NB4 (cell line): ENCODE measurements at regions not wholly inside any gene's neighbourhood (a gene's known extent, or its start where the extent isn't known, plus 50 kb on each side); places are given as distances from the start of the nearest gene placed in this dataset.

Experiments
- DNase-seq: peaks from one replicate; pipeline ENCODE4 v3.0.0; 2010; ENCODE audit warnings: low read depth
- H3K4me3 ChIP-seq: one replicate; pipeline ENCODE4 v1.5.1; 2011; ENCODE audit warnings: mild to moderate bottlenecking, low read depth, low read length, moderate library complexity
- CTCF ChIP-seq: IDR thresholded peaks from one replicate; pipeline ENCODE4 v1.5.1; 2012; ENCODE audit warnings: low read depth, low read length
- MAX ChIP-seq: IDR thresholded peaks from 2 replicates; pipeline ENCODE4 v1.6.1; 2011; ENCODE audit warnings: low read depth, low read length
- MYC ChIP-seq: IDR thresholded peaks from 2 replicates; pipeline ENCODE4 v1.6.1; 2011; ENCODE audit warnings: low read depth, low read length
- POLR2A ChIP-seq: IDR thresholded peaks from 2 replicates; pipeline ENCODE4 v1.6.1; 2011; ENCODE audit warnings: mild to moderate bottlenecking; ENCODE audit not compliant: insufficient read length; ENCODE audit errors: extremely low read depth

- H3K4me3 ChIP-seq, result no peak overlapping the region
- DNase-seq, result no peak
- TF ChIP-seq MAX (no peak), MYC (no peak), CTCF (no peak), POLR2A (no peak)
These were observed 153.7 kb downstream of the TFPI2 start for GRCh38 chr7:93736668-93737369.

- TF ChIP-seq CTCF (no peak), MAX (no peak), MYC (no peak), POLR2A (no peak)
- DNase-seq, result no peak
- H3K4me3 ChIP-seq, result no peak overlapping the region
These were observed 153.8 kb upstream of the CALCR start for GRCh38 chr7:93728292-93728691.

GRCh38 chr7:93725954-93726353, 151.4 kb upstream of the CALCR start:
- DNase-seq, result no peak
- no peak overlapping the region for H3K4me3 ChIP-seq
- no peak for TF ChIP-seq MAX
- no peak for TF ChIP-seq MYC
- no peak for TF ChIP-seq POLR2A
- no peak for TF ChIP-seq CTCF

GRCh38 chr7:93723424-93724124, 149.1 kb upstream of the CALCR start:
- TF ChIP-seq MYC, result no peak
- TF ChIP-seq POLR2A, result no peak
- H3K4me3 ChIP-seq, result no peak overlapping the region
- DNase-seq, result no peak

GRCh38 chr7:93720106-93720505, 145.6 kb upstream of the CALCR start:
- no peak overlapping the region for H3K4me3 ChIP-seq
- no peak for TF ChIP-seq MYC
- no peak for TF ChIP-seq POLR2A
- no peak for DNase-seq

GRCh38 chr7:93719546-93719945, 145.0 kb upstream of the CALCR start:
- no peak overlapping the region for H3K4me3 ChIP-seq
- no peak for TF ChIP-seq CTCF
- TF ChIP-seq MAX, result no peak
- no peak for TF ChIP-seq MYC
- no peak for TF ChIP-seq POLR2A
- DNase-seq, result peak; percentile 6
